OCI-LY3 (cell line): ENCODE measurements at regions not wholly inside any gene's neighbourhood (a gene's known extent, or its start where the extent isn't known, plus 50 kb on each side); places are given as distances from the start of the nearest gene placed in this dataset.

Source experiments
- H2AFZ ChIP-seq: fragments of 200-600, 300-600 bp; shearing (Covaris generic); 2 replicates; pipeline ENCODE4 v1.6.0; 2014; ENCODE audit warnings: antibody characterized with exemption, low read depth, low read length
- H3K27ac ChIP-seq: fragments of 200-600, 300-600 bp; sonication (generic); 2 replicates; pipeline ENCODE4 v1.5.1; 2014; ENCODE audit warnings: mild to moderate bottlenecking, low read length, moderate library complexity, mixed read lengths
- H3K27me3 ChIP-seq: fragments of 200-600, 300-600 bp; sonication (generic); 2 replicates; pipeline ENCODE4 v1.6.1; 2014; ENCODE audit warnings: low read depth, low read length, mixed read lengths
- H3K36me3 ChIP-seq: fragments of 200-600, 300-600 bp; sonication (generic); replicated peaks from 2 replicates; pipeline ENCODE3; 2014; ENCODE audit warnings: low read depth, low read length, mixed read lengths
- H3K4me1 ChIP-seq: fragments of 300-600, 200-600 bp; sonication (generic); 2 replicates; pipeline ENCODE4 v1.6.1; 2014; ENCODE audit warnings: low read length, mixed read lengths
- H3K4me2 ChIP-seq: fragments of 200-600, 300-600 bp; sonication (generic); 2 replicates; pipeline ENCODE4 v1.6.1; 2014; ENCODE audit warnings: low read length, mixed read lengths
- H3K4me3 ChIP-seq: fragments of 300-600, 200-600 bp; sonication (generic); 2 replicates; pipeline ENCODE4 v1.5.1; 2014; ENCODE audit warnings: antibody characterized with exemption, mild to moderate bottlenecking, low read length, moderate library complexity
- H3K79me2 ChIP-seq: fragments of 300-600, 200-600 bp; shearing (Covaris generic); 2 replicates; pipeline ENCODE4 v1.6.1; 2014; ENCODE audit warnings: mild to moderate bottlenecking, low read length, mixed read lengths
- H3K9ac ChIP-seq: fragments of 300-600, 200-600 bp; shearing (Covaris generic); 2 replicates; pipeline ENCODE4 v1.6.0; 2014; ENCODE audit warnings: mild to moderate bottlenecking, low read length, moderate library complexity
- H3K9me3 ChIP-seq: fragments of 200-600, 300-600 bp; shearing (Covaris generic); 2 replicates; pipeline ENCODE4 v1.6.1; 2014; ENCODE audit warnings: low read length, mixed read lengths; ENCODE audit not compliant: insufficient read depth
- H4K20me1 ChIP-seq: fragments of 200-600, 300-600 bp; sonication (generic); 2 replicates; pipeline ENCODE4 v1.6.1; 2016; ENCODE audit warnings: low read length, mixed read lengths; ENCODE audit not compliant: insufficient read depth
- EZH2phosphoT487 ChIP-seq: fragments of 200-600 bp; shearing (Covaris generic); IDR thresholded peaks from 2 replicates; pipeline ENCODE4 v1.6.1; 2018; ENCODE audit warnings: antibody characterized with exemption, mixed run types, low read depth
- TF ChIP-seq, protein P1 (sequence below): fragments of 200-600, 300-600 bp; sonication (generic); IDR thresholded peaks from 2 replicates; pipeline ENCODE4 v1.5.1; 2014; ENCODE audit warnings: antibody characterized with exemption, low read length, low read depth

DNA sequence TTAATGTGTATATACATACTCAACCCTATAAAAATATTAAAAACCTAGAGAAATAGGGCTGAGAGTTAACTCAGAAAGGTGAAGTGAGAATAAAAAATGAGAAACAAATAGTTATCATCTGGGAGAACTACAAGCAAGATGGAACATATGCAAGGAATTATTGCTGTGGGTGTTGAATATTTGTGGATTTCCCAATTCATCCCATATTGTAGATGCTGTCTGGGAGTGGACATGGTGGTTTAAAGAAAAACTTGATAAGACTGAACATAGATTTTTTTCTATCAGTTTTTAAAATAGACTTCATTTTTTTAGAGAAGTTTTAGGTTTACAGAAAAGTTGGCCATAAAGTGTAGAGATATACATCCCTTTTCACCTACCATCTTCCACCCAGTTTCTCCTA is 263.5 kb downstream of the SPATA31D1 start:
- Histone ChIP-seq H4K20me1 (no peaks in the 10 kb centered on the region), H3K27me3 (peaks cover 6% of the 10 kb centered on the region; the same call in 1 of the 2 replicates), H3K27ac (no peak overlapping the region), H3K36me3 (no peaks in the 10 kb centered on the region), H3K4me2 (no peak overlapping the region), H3K4me3 (no peak overlapping the region), H3K9ac (no peak overlapping the region), H3K9me3 (no peaks in the 10 kb centered on the region; the same call in 1 of the 2 replicates), H3K79me2 (no peaks in the 10 kb centered on the region), H3K4me1 (peaks cover 22% of the 10 kb centered on the region), H2AFZ (no peak overlapping the region)
- TF ChIP-seq, protein P1, sequence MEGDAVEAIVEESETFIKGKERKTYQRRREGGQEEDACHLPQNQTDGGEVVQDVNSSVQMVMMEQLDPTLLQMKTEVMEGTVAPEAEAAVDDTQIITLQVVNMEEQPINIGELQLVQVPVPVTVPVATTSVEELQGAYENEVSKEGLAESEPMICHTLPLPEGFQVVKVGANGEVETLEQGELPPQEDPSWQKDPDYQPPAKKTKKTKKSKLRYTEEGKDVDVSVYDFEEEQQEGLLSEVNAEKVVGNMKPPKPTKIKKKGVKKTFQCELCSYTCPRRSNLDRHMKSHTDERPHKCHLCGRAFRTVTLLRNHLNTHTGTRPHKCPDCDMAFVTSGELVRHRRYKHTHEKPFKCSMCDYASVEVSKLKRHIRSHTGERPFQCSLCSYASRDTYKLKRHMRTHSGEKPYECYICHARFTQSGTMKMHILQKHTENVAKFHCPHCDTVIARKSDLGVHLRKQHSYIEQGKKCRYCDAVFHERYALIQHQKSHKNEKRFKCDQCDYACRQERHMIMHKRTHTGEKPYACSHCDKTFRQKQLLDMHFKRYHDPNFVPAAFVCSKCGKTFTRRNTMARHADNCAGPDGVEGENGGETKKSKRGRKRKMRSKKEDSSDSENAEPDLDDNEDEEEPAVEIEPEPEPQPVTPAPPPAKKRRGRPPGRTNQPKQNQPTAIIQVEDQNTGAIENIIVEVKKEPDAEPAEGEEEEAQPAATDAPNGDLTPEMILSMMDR = no peak
- no peak for TF ChIP-seq EZH2phosphoT487

DNA sequence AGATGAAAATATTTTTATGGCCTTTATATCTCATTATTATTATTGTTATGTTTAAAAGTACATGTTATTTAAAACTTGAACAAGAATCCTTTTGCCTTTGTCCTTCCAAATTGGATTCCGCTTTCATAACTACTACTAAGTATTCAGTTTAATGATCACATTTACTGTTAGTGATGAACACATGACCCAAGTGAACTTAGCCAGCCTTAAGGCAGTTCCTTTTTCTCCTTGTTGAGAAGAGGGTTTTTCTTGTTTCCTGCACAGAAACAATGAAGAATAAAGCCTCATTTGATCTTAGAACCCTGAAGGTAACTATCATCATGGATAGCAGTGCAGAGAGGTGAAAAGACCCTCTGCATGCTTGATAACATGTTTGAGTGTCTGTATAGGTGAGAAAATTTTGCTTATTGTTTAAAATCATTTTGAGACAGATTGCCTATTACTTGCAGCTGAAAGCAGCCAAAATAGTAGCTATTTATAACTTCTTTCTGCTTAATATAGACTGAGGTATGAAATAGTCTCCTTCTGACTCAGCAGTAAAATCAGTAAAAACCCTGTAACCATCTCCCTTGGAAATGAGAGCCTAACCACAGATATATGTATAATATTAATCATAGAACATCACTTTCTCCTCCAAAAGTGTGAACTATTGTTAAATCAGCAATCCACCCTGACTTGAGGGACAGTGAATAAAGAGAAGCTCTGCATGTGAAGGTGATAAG is 266.2 kb downstream of the SPATA31D1 start:
- peaks cover 6% of the 10 kb centered on the region; the same call in 1 of the 2 replicates for H3K27me3 ChIP-seq
- H3K27ac ChIP-seq = 0 out of 2 replicates have a peak overlapping the region, but pooled peaks have one; percentile 11
- TF ChIP-seq, protein P1 = no peak
- no peak for TF ChIP-seq EZH2phosphoT487
- H3K36me3 ChIP-seq = no peaks in the 10 kb centered on the region
- peak overlapping the region; percentile 30 for H3K4me3 ChIP-seq
- no peaks in the 10 kb centered on the region for H4K20me1 ChIP-seq
- peak overlapping the region; percentile 62 for H3K4me2 ChIP-seq
- peaks cover 16% of the 10 kb centered on the region for H3K4me1 ChIP-seq
- no peaks in the 10 kb centered on the region for H3K79me2 ChIP-seq
- H2AFZ ChIP-seq = no peak overlapping the region
- no peak overlapping the region for H3K9ac ChIP-seq
- H3K9me3 ChIP-seq = no peaks in the 10 kb centered on the region; the same call in 1 of the 2 replicates

DNA sequence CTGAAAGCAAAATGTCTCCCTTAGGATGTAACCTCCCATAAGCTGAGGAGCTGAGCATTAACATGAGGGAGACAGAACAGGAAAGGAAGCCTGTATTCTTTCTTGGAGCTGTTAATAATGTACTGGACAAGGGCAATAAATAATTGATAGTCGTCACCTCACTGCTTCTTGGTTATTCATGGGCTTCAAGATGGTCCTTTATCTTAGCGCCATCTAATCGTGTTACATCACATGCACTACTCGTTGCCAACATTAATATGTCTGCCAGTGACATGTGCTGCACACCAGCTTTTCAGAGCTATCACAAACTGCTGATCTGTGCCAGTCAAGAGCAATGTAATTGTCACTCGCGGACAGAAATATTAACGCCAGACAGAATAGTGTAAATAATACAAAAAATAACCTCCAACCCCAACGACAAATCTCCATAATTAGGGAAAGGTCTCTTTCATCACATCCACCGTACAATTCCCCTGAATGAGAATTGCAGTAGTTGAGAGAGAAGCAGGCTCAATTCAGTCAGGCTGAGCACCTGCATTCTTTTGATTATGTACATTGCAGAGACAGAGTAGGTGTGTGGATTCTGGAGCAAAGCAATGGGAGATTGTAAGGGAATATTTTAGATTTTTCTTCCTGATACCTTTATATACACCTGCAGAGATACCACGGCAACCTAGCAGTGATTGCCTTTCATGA is 267.1 kb downstream of the SPATA31D1 start:
- Histone ChIP-seq H3K4me2 (peak overlapping the region; percentile 62; the same call in 1 of the 2 replicates), H3K79me2 (no peaks in the 10 kb centered on the region), H3K9ac (no peak overlapping the region), H3K27ac (no peak overlapping the region), H4K20me1 (no peaks in the 10 kb centered on the region), H3K4me3 (no peak overlapping the region), H3K27me3 (peaks cover 6% of the 10 kb centered on the region; the same call in 1 of the 2 replicates), H2AFZ (no peak overlapping the region), H3K9me3 (no peaks in the 10 kb centered on the region; the same call in 1 of the 2 replicates), H3K36me3 (no peaks in the 10 kb centered on the region), H3K4me1 (peaks cover 16% of the 10 kb centered on the region)
- TF ChIP-seq, protein P1 = no peak
- TF ChIP-seq EZH2phosphoT487 = no peak

DNA sequence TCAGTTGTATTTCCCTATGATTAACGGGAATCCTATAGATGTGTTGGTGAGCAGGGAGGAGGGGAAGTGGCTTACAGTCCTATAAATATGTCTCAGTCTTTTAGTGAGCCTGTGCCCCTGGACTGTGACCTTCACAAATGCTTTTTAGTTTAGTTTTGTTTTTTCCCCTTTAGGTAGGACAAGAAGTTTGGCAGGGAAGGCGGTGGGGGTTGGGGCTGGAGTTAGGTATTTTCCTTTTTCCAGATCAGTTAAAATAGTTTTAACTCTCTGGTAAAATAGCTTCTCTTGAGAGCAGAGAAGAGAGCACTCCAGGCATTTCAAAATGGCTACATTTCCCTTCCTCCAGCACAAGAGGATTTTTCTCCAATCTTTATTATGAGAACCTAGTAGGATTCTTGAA is 272.1 kb downstream of the SPATA31D1 start:
- H3K27ac ChIP-seq = no peak overlapping the region
- no peak overlapping the region for H3K4me3 ChIP-seq
- no peak overlapping the region for H2AFZ ChIP-seq
- H3K4me1 ChIP-seq = no peaks in the 10 kb centered on the region
- peaks cover 6% of the 10 kb centered on the region; the same call in 1 of the 2 replicates for H3K27me3 ChIP-seq
- no peaks in the 10 kb centered on the region for H3K36me3 ChIP-seq
- H3K9ac ChIP-seq = no peak overlapping the region
- no peaks in the 10 kb centered on the region for H3K9me3 ChIP-seq
- TF ChIP-seq EZH2phosphoT487 = no peak
- TF ChIP-seq, protein P1 = no peak
- no peak overlapping the region for H3K4me2 ChIP-seq
- H3K79me2 ChIP-seq = no peaks in the 10 kb centered on the region
- H4K20me1 ChIP-seq = no peaks in the 10 kb centered on the region
